Nucleus accumbens (tissue), 56 donors: ENCODE measurements at regions not wholly inside any gene's neighbourhood (a gene's known extent, or its start where the extent isn't known, plus 50 kb on each side); places are given as distances from the start of the nearest gene placed in this dataset.

ENCODE experiments used
- DNase-seq, 56 donors: peaks; one replicate each; lab custom pipeline; 2025; lab: John Stamatoyannopoulos, UW

DNA sequence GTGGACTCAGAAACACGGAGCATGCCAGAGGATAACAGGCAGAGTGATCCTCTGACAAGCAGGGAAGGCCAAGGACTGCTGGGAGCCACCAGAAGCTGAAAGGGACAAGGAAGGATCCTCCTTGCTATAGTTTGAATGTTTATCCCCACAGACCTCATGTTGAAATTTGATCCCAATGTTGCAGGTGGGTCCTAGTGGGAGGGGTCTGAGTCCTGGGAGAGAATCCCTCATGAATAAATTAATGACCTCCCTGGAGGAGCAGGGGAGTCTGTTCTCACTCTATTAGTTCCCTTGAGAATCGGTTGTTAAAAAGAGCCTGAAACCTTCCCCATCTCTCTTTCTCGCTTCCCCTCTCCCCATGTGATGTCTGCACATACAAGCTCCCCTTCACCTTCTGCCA, 124.4 kb downstream of the FBXO15 start:
- no peak for DNase-seq

DNA sequence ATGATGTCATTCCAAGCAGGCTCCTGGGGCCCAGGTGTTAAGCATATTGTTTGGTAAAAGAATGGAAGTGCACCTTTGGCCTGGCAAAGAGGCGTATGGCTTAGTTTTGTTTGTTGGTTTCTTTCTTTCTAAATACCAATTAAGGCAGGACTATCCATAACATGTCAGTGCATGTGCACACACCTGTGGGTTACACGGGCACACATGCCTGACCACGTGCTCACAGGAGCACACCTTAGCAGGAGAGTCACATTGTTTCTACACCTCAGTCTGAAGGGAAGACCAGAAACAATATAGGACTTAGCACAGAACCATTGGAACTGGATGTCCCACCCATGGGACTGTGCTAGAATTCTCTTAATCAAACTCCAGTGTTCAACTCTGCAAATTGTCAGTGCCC, 127.8 kb downstream of the FBXO15 start:
- no peak for DNase-seq

DNA sequence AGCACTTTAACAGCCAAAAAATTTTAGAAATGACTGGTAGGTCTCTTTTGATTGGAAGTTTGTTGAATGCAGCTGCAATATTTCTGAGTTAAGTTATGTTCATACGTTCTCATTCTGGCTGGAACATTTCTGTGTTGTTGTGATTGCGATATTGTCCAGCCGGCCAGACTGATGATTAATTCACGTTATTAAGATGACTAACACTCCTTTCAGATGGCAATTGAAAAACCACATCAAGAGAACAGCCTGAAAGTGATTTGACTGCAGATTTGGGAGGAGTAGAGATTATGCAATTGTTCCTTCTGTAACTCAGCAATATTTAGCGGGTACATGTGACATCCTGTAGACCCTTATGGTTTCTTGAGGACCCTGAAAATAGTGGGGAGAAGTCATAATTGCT, 133.7 kb downstream of the FBXO15 start:
- DNase-seq: no peak

DNA sequence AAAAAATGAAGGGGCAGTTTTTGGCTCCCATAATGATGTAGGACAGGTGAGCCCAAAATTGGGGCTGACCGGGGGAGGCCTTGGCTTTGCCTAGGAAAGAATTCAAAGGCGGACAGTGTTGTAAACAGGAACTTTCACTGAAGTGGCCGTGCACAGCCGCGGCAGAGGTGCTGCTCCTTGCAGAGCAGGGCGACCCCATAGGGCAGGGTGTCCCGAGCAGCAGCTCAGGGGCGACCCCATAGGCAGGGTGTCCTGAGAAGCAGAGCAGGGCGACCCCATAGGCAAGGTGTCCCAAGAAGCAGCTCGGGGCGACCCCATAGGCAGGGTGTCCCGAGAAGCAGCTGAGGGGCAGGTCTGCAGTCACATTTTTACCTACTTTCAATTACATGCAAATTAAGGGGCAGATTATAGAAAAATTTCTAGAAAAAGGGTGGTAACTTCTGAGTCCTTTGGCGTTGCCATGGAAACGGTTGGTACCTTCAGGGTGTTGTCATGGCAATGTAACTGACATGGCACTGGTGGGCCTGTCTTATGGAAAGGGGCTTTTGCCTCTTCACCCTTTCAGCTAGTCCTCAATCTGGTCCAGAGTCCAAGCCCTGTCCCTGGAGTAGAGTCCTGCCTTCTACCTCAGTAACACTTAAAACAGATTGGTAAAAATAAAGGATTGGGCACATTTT, 134.5 kb downstream of the FBXO15 start:
- peak in 11 of 56 donors; percentile 2 to 55 (median 20) for DNase-seq

DNA sequence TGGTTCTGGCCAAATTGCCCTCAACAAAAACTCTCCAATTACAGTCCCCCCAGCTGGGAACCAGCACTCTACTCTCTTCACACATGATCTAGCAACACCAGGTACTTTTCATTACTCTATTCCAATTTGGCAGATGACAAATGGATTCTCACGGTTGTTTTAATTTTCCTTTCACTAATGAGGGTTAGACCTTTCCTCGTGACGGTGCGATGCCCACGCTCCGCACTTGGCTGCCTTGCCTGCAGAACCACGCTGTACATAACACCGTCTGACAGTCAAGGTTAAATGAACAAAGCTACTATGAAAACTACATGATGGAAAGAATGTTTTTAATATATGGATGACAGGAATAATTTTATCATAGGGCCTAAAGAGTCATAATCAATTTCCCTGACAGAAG, 141.5 kb downstream of the FBXO15 start:
- no peak for DNase-seq

DNA sequence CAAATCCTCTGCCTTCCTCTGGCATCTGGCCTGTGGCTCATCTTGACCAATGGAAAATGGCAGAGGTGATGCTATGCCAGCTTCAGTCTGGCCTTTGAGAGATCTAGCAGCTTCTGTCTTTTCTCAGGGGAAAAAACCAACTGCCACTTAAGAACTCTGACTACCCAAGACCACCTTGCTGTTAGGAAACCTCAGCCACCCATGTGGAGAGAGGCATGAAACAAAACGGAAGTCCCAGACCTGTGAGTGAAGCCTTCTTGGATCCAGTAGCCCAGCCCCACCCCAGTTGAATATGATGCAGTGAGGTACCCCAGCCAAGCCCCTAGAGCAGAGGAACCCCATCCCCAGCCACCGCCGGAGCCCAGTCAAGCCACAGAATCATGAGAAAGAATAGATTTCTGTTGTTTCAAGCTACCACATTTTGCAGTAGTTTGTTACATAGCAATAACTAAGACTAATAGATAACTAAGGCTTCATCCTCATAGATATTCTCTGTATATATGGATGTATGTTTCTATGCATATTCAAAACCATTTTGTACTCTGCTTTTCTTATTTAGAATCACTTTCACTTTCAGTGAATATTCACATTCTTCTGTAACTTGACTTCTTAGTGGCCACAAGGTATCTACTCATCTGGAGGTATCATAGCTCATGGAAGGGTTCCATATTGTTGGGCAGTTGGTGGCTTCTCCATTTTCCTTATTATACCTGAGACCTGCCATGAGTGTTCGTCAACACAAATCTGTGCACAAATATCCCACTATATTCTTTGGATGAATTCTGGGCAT, 142.1 kb downstream of the FBXO15 start:
- DNase-seq: no peak

DNA sequence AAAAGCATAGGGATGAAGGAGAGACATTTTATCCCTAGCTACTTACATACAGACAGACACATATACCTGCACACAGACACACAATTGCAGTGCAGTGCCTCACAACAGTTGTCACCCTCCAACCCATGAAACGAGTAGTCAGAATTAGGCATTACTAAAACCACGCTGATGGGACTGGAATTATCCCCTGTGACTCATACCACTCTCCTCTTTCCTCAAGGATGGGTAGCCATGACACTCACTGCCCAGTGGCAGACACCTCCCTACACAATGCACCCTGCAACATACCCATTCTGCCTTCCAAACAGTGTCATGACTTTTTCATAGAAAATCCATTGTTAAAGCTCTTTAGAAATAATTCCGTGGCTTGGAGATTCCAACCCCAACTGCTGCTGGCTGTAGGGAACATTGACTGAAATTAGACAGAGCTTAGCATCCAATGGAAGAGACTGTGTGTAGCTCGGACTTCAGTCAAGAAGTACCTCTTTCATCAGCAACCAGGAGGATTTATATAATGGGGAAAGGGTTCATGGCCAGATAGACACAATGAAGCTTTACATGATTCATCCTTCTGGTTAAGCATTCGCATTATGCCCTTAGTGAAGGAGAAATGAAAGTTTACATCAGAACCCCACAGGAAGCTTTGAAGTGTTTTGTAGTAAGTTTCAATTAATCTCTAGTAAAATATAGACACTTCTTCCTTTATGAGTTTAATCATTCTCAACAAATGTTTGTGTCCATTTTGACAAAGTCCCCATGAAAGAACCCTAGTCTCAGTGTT, 155.2 kb downstream of the FBXO15 start:
- DNase-seq: no peak

DNA sequence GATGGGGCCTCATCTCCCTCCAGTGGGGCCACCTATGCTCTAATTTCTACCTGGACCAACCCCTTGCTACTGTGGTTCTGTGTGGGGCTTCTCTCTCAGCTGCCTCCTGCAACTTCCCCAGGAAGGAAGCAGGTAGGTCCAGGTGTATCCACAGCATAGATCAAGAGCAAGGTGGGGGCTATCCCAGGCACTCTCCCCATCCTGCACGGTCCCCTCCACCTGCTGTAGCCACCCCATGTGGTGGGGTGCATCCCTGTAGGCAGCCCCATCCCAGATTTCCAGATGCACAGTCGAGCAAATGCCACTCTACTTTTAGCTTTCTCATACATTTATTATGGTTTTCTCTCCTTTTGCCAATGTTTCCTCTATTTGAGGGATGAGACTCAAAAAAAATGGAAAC, 156.1 kb downstream of the FBXO15 start:
- no peak for DNase-seq

DNA sequence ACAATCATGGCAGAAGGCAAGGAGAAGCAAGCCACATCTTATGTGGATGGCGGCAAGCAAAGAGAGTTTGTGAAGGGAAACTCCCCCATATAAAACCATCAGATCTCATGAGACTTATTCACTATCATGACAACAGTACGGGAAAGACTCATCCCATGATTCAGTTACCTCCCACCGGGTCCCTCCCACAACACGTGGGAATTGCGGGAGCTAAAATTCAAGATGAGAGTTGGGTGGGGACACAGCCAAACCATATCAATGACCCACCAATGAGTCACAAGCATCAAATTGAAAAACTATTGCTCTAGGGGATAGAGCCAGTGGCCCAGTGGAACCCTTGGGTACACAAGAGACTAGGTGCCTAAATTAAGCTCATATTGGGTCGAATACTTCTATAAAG, 157.4 kb downstream of the FBXO15 start:
- DNase-seq: peak in 6 of 56 donors; percentile 11 to 42 (median 28)

DNA sequence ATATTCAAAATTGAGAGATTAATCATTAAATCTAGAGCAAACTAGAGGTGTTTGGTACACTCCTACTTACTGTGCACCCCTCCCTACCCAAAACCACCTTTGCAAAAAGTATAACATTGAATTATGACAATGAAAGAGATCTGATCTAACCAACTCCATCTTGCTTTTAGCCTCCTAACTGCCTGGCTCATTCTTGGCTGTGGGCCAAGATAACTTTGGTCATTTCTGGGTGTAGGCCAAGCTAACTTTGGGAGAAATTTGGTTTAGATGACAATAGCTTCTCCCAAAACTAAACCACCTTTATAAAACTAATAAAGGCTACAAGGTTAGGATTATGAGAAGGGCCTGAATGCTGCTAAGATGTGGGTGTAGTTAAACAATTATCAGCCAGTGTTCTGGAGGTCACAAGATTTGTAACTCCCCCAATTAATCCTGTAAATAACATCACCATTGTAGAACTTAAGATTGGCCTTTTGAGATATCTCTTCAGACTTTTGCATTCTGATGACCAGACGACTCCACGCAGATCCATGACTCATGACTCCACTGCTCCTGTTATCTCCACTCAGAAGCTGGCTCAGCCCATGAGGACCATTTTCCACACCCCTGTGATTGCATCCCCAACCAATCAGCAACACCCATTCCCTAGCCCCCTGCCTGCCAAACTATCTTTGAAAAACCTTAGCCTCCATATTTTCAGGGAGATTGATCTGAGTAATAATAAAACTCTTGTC, 160.2 kb downstream of the FBXO15 start:
- DNase-seq: no peak

DNA sequence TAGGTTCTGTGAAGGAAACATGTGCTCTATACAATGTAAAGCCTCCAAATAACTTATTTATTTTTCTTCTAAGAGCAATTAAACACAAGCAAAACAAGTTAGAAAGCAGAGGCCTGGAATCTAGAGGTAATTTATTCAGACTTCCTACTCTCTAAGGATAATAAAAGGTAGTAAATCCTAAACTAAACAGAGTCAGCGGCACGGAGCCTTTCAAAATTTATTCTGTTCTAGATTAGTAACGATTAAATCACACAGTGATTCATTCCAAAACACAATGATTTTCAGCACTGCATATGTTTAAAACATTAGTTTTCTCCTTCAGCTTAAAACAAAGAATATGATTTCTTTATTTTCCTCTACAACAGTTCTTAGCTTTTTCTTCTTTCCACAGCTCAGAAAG, 160.9 kb downstream of the FBXO15 start:
- DNase-seq: peak in 3 of 56 donors; percentile 12 to 31 (median 13)

DNA sequence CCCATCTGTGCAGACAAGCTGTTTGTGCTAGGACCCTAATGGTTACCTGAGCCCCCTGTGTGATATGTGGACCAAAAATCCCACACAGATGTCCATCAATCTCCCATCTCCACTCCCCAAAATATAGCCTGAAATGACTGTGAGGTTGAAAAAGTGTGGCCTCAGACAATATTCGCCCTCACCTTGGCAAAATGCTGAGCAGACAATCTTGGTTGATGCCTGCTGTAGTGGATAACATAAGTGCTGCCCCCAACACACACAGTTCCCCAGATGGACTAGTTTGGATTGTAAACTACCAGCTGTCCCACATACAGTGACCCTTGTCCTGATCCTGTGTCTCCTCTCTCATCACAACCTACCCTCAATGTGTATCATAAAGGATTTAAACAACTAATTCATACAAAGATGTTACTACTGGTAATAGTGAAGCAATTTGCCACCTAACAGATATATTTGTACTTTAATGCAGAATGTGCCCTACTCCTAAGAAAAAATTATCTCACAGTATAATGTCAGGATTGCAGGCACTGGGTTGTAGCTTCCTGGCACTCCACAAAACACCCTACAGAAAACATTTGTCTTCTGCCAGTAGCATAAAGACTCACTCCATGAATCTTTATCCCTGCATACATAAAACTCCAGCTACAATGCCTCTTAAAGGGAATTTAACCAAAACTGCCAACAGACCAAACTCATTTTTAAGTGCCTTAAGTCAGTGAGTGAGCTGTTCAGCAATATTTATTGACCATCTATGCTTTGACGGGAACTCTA, 161.6 kb downstream of the FBXO15 start:
- no peak for DNase-seq

DNA sequence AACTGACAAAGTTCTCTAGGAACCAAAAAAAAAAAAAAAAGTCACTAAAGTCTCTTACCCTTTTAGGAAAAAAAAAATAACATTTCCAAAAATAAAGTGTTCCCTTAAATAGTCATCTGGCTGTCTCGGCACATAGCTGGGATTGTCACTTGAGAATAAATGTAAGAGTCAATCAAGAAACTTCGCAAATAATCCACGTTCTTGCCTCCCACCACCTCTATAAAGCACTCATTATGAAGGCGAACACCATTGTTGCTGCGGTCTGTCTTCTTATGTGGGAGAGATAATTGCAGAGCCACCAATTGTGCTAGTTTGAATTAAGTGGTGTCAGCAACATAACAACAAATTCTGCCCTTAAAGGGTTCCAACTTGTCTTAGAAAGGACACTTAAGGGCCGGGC, 163.7 kb downstream of the FBXO15 start:
- DNase-seq: peak in 2 of 56 donors; percentile 19 to 23

DNA sequence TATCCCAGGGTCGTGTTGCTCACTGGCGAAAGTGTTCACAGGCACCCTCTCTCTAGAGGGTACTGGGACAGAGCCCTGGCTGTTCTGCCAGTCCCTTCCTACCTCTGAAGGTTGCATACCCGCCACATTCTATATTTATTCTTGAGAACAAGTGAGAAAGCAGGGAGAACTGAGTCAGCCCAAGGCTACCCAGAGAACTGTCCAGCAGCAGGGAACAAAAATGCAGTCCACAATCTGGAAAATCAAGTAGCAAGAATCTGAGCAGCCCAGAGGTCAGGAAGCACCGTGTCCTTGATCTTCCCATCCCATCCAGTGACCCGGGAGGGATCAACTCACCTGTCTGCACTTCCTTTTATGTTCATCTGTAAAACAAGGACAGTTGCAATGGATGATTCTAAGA, 164.1 kb downstream of the FBXO15 start:
- no peak for DNase-seq

DNA sequence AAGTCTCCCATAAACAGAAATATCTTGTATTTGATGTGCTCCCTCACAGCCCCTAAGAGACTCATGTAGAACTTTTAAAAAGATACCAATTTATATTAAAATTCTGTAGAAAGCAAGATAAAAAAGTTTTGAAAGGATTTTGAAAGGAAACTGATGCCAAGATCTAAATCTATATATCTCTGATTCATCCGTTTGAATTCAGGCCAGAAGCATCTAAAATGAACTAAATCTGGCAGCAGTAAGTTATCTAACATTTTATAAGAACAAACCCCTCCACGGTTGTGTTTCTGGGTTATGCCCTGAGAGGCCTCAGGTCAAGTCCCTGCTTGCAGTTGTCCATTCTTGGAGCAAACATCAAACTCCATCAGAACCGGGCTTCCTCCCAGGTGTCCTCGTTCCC, 165.8 kb downstream of the FBXO15 start:
- no peak for DNase-seq

DNA sequence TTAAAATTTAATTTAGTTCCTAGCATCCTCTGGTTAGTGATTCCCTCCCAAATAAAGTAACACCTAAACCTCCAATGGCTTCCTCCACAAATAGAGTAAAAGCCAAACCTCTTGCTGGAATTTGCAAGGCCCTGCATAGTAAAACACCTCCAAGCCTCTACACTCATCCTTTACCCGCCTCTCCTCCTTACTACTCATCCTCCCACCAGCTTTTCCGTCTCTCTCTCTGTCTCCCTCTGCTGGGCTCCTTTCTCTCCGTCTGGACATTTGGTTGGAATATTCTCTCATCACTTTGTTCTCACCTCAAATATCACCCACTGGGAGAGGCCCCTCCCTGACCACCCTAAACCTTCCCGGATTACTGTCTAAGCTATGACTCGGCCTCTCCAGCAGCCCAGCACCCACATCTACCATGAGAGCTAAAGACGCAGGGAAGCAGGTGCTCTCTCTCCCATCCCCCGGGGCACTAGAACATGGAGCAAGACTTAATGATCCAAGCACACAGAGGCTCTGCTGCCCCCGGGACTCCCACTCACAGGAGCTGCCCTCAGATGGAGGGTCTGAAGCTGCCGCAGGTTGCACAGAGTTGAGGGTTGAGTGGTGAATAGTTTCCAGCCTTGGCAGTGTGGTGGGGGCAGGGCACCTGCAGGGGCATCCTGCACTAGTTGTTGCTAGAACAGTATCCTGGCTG, 167.2 kb downstream of the FBXO15 start:
- peak in 3 of 56 donors; percentile 2 to 28 (median 9) for DNase-seq

DNA sequence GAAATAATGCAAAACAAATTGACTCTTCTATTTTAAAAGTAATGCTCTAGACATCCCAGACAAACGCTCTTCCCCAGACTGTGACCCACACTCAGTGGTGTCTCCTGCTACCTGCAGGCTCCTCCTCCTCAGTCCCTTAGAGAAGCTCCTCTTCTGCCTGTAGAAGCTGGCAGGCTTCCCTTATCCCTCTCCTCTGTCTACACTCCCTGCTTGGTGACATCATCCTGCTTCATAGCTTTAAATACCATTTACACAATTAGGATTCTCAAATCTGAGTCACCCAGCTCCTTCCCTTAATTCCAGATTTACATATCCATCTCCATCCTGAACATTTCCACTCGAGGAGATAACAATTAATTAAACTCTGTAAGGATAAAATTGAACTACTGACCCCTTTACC, 167.9 kb downstream of the FBXO15 start:
- DNase-seq: peak in 8 of 56 donors; percentile 8 to 74 (median 30)

DNA sequence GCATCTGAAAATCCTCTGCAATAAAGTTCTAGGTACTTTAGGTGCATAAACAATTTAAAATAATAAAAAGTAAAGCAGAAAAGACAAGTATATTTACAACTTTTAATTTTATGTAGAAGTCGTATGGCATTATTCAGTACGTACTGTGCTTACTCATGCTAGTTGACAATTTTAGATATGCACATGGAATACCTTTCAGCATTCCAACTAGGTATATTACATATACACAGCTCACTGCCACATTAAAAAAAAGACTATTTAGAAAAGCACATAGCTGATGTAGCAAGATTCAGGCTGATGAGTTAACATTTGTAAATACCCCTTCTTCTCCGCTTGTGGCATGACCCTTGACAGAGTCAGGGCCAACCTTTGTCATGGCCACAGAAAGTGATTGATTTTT, 171.2 kb downstream of the FBXO15 start:
- DNase-seq: no peak

DNA sequence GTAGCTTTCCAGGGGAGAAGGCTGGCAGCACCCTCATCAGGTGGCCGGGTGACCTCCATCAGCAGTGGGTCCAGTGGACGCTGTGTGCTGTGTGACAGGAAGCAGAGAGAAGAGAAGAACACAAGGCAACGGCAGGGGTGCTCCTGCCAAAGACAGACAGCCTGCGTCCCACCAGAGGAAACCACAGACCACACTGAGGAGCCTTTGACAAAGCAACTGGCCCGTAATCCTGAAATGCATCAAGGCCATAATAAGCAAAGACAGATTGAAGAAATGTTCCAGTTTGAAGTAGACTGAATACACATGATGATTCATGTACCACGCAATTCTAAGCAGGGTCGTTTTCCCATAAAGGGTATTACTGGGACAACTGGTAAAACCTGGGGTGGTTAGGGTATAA, 172.4 kb downstream of the FBXO15 start:
- DNase-seq: no peak
